RWPE2 (cell line): ENCODE measurements at regions not wholly inside any gene's neighbourhood (a gene's known extent, or its start where the extent isn't known, plus 50 kb on each side); places are given as distances from the start of the nearest gene placed in this dataset.

Experiments
- ATAC-seq: fragments of 200-7000 bp; cut with Tn5 transposase; 3 replicates; pipeline ENCODE4 v1.9.1; 2021; ENCODE audit warnings: low read depth
- DNase-seq: peaks from one replicate; pipeline ENCODE4 v3.0.0-alpha.2; 2020; ENCODE audit warnings: low spot score
- H3K27ac ChIP-seq: fragments of 450-650 bp; 2 replicates; pipeline ENCODE4 v1.5.1; 2017; ENCODE audit warnings: mild to moderate bottlenecking; ENCODE audit not compliant: poor library complexity, severe bottlenecking
- H3K27me3 ChIP-seq: fragments of 250-450 bp; sonication (Bioruptor Pico); 2 replicates; pipeline ENCODE4 v1.5.1; 2021; ENCODE audit warnings: mild to moderate bottlenecking, moderate library complexity; ENCODE audit not compliant: insufficient read depth, poor library complexity, severe bottlenecking
- H3K36me3 ChIP-seq: fragments of 250-450 bp; sonication (Bioruptor Pico); 2 replicates; pipeline ENCODE4 v1.5.1; 2020; ENCODE audit warnings: low read depth, mild to moderate bottlenecking, moderate library complexity
- H3K4me1 ChIP-seq: fragments of 250-450 bp; sonication (Bioruptor Pico); 2 replicates; pipeline ENCODE4 v1.5.1; 2021; ENCODE audit warnings: mild to moderate bottlenecking, moderate library complexity; ENCODE audit not compliant: insufficient read depth, poor library complexity, severe bottlenecking
- H3K4me3 ChIP-seq: fragments of 250-450 bp; sonication (Bioruptor Pico); 2 replicates; pipeline ENCODE4 v1.5.1; 2021; ENCODE audit warnings: mild to moderate bottlenecking, moderate library complexity; ENCODE audit not compliant: severe bottlenecking
- H3K9me3 ChIP-seq: fragments of 250-450 bp; sonication (Bioruptor Pico); 2 replicates; pipeline ENCODE4 v1.5.1; 2021; ENCODE audit warnings: mild to moderate bottlenecking, moderate library complexity; ENCODE audit not compliant: severe bottlenecking
- CTCF ChIP-seq: fragments of 450-650 bp; IDR thresholded peaks from one replicate; pipeline ENCODE4 v1.5.1; 2017; ENCODE audit warnings: mild to moderate bottlenecking, moderate library complexity; ENCODE audit not compliant: poor library complexity, severe bottlenecking

GRCh38 chr13:44223770-44224444, 149.7 kb upstream of the SERP2 start:
- no peaks in the 10 kb centered on the region for H3K27me3 ChIP-seq
- no peak overlapping the region for H3K4me3 ChIP-seq
- no peak for TF ChIP-seq CTCF
- ATAC-seq (no peak), DNase-seq (no peak)
- no peaks in the 10 kb centered on the region for H3K9me3 ChIP-seq
- H3K4me1 ChIP-seq, result peaks cover 8% of the 10 kb centered on the region
- H3K27ac ChIP-seq, result no peak overlapping the region
- H3K36me3 ChIP-seq, result no peaks in the 10 kb centered on the region

- Histone ChIP-seq H3K27me3 (no peaks in the 10 kb centered on the region), H3K36me3 (no peaks in the 10 kb centered on the region), H3K4me3 (no peak overlapping the region), H3K27ac (no peak overlapping the region), H3K9me3 (no peaks in the 10 kb centered on the region), H3K4me1 (peaks cover 8% of the 10 kb centered on the region)
- TF ChIP-seq CTCF, result no peak
- DNase-seq (no peak), ATAC-seq (no peak)
These were observed 149.0 kb upstream of the SERP2 start for GRCh38 chr13:44224450-44225149.

GRCh38 chr13:44229371-44230030, 144.1 kb upstream of the SERP2 start:
- Histone ChIP-seq H3K4me3 (no peak overlapping the region), H3K27me3 (no peaks in the 10 kb centered on the region), H3K36me3 (no peaks in the 10 kb centered on the region), H3K27ac (no peak overlapping the region), H3K4me1 (peaks cover 20% of the 10 kb centered on the region), H3K9me3 (no peaks in the 10 kb centered on the region)
- ATAC-seq (no peak), DNase-seq (no peak)
- no peak for TF ChIP-seq CTCF

GRCh38 chr13:44230071-44230470, 143.6 kb upstream of the SERP2 start:
- no peaks in the 10 kb centered on the region for H3K9me3 ChIP-seq
- H3K27ac ChIP-seq, result no peak overlapping the region
- H3K27me3 ChIP-seq, result no peaks in the 10 kb centered on the region
- H3K4me3 ChIP-seq, result no peak overlapping the region
- TF ChIP-seq CTCF, result no peak
- DNase-seq (no peak), ATAC-seq (no peak)
- no peaks in the 10 kb centered on the region for H3K36me3 ChIP-seq
- peaks cover 20% of the 10 kb centered on the region for H3K4me1 ChIP-seq
